ENCODE measurements at regions not wholly inside any gene's neighbourhood (a gene's known extent, or its start where the extent isn't known, plus 50 kb on each side); places are given as distances from the start of the nearest gene placed in this dataset.
"Not testable (repeated sequence)": the region's sequence is repeated elsewhere in the genome, so short reads cannot be mapped to it uniquely, and the experiment has no call there.

GRCh38 chr6:57898850-57899249, 581.4 kb downstream of the PRIM2 start:
- not testable (repeated sequence) for H3K4me3 Mint-ChIP-seq; H3K27me3 Mint-ChIP-seq; H3K36me3 Mint-ChIP-seq; H3K9me3 Mint-ChIP-seq; DNase-seq (ENCODE audit: extremely low spot score, unreplicated experiment); H3K27ac Mint-ChIP-seq; H3K4me1 Mint-ChIP-seq (ENCODE audit: unreplicated experiment)

- H3K4me1 Mint-ChIP-seq (ENCODE audit: unreplicated experiment); H3K27me3 Mint-ChIP-seq: not testable (repeated sequence)
Observed at GRCh38 chr6:57900687-57901399, 583.4 kb downstream of the PRIM2 start.

GRCh38 chr6:57901445-57901844, 584.0 kb downstream of the PRIM2 start:
- not testable (repeated sequence) for H3K9me3 Mint-ChIP-seq; H3K27me3 Mint-ChIP-seq; H3K4me1 Mint-ChIP-seq (ENCODE audit: unreplicated experiment); DNase-seq (ENCODE audit: extremely low spot score, unreplicated experiment); H3K36me3 Mint-ChIP-seq; H3K4me3 Mint-ChIP-seq; H3K27ac Mint-ChIP-seq

More at GRCh38 chr6:57900687-57901399, 583.4 kb downstream of the PRIM2 start:
- not testable (repeated sequence) for H3K9me3 Mint-ChIP-seq; H3K36me3 Mint-ChIP-seq; H3K27ac Mint-ChIP-seq; H3K4me3 Mint-ChIP-seq; DNase-seq (ENCODE audit: extremely low spot score, unreplicated experiment)

- not testable (repeated sequence) for H3K36me3 Mint-ChIP-seq, H3K9me3 Mint-ChIP-seq
Observed at GRCh38 chr6:57904356-57904755, 586.9 kb downstream of the PRIM2 start.

GRCh38 chr6:57915300-57915699, 597.9 kb downstream of the PRIM2 start:
- H3K9me3 Mint-ChIP-seq; DNase-seq (ENCODE audit: extremely low spot score, unreplicated experiment); H3K27me3 Mint-ChIP-seq; H3K27ac Mint-ChIP-seq; H3K4me3 Mint-ChIP-seq; H3K4me1 Mint-ChIP-seq (ENCODE audit: unreplicated experiment); H3K36me3 Mint-ChIP-seq: not testable (repeated sequence)

More at GRCh38 chr6:57904356-57904755, 586.9 kb downstream of the PRIM2 start:
- DNase-seq (ENCODE audit: extremely low spot score, unreplicated experiment); H3K27ac Mint-ChIP-seq; H3K4me1 Mint-ChIP-seq (ENCODE audit: unreplicated experiment); H3K27me3 Mint-ChIP-seq; H3K4me3 Mint-ChIP-seq: not testable (repeated sequence)

- H3K4me3 Mint-ChIP-seq; H3K36me3 Mint-ChIP-seq; DNase-seq (ENCODE audit: extremely low spot score, unreplicated experiment); H3K27ac Mint-ChIP-seq; H3K9me3 Mint-ChIP-seq; H3K4me1 Mint-ChIP-seq (ENCODE audit: unreplicated experiment); H3K27me3 Mint-ChIP-seq: not testable (repeated sequence)
Observed at GRCh38 chr6:57942966-57943365, 625.5 kb downstream of the PRIM2 start.

- DNase-seq (ENCODE audit: extremely low spot score, unreplicated experiment); H3K4me1 Mint-ChIP-seq (ENCODE audit: unreplicated experiment); H3K9me3 Mint-ChIP-seq; H3K36me3 Mint-ChIP-seq; H3K27me3 Mint-ChIP-seq; H3K27ac Mint-ChIP-seq; H3K4me3 Mint-ChIP-seq: not testable (repeated sequence)
Observed at GRCh38 chr6:57946084-57946768, 628.8 kb downstream of the PRIM2 start.

GRCh38 chr6:57946769-57947091, 629.3 kb downstream of the PRIM2 start:
- DNase-seq (ENCODE audit: extremely low spot score, unreplicated experiment); H3K4me3 Mint-ChIP-seq; H3K27ac Mint-ChIP-seq; H3K27me3 Mint-ChIP-seq; H3K4me1 Mint-ChIP-seq (ENCODE audit: unreplicated experiment); H3K9me3 Mint-ChIP-seq; H3K36me3 Mint-ChIP-seq: not testable (repeated sequence)

GRCh38 chr6:57948481-57948880, 631.1 kb downstream of the PRIM2 start:
- not testable (repeated sequence) for H3K4me3 Mint-ChIP-seq

GRCh38 chr6:57950430-57950829, 633.0 kb downstream of the PRIM2 start:
- not testable (repeated sequence) for H3K27me3 Mint-ChIP-seq; H3K9me3 Mint-ChIP-seq; H3K4me3 Mint-ChIP-seq; H3K36me3 Mint-ChIP-seq; H3K4me1 Mint-ChIP-seq (ENCODE audit: unreplicated experiment); DNase-seq (ENCODE audit: extremely low spot score, unreplicated experiment); H3K27ac Mint-ChIP-seq

More at GRCh38 chr6:57948481-57948880, 631.1 kb downstream of the PRIM2 start:
- H3K27ac Mint-ChIP-seq; H3K9me3 Mint-ChIP-seq; H3K4me1 Mint-ChIP-seq (ENCODE audit: unreplicated experiment); H3K27me3 Mint-ChIP-seq; H3K36me3 Mint-ChIP-seq; DNase-seq (ENCODE audit: extremely low spot score, unreplicated experiment): not testable (repeated sequence)

- not testable (repeated sequence) for DNase-seq (ENCODE audit: extremely low spot score, unreplicated experiment); H3K27ac Mint-ChIP-seq
Observed at GRCh38 chr6:57966757-57967156, 649.3 kb downstream of the PRIM2 start.

GRCh38 chr6:57971956-57972355, 654.5 kb downstream of the PRIM2 start:
- not testable (repeated sequence) for H3K4me1 Mint-ChIP-seq (ENCODE audit: unreplicated experiment); DNase-seq (ENCODE audit: extremely low spot score, unreplicated experiment); H3K36me3 Mint-ChIP-seq; H3K27ac Mint-ChIP-seq; H3K9me3 Mint-ChIP-seq; H3K4me3 Mint-ChIP-seq; H3K27me3 Mint-ChIP-seq

More at GRCh38 chr6:57966757-57967156, 649.3 kb downstream of the PRIM2 start:
- H3K27me3 Mint-ChIP-seq; H3K4me3 Mint-ChIP-seq; H3K4me1 Mint-ChIP-seq (ENCODE audit: unreplicated experiment); H3K36me3 Mint-ChIP-seq; H3K9me3 Mint-ChIP-seq: not testable (repeated sequence)
